Retinal pigment epithelial cell (primary cell): ENCODE measurements at regions not wholly inside any gene's neighbourhood (a gene's known extent, or its start where the extent isn't known, plus 50 kb on each side); places are given as distances from the start of the nearest gene placed in this dataset.

Source experiments
- DNase-seq: peaks from one replicate; pipeline ENCODE4 v3.0.0-alpha.2; 2010; ENCODE audit warnings: low read depth
- H3K4me3 ChIP-seq: 2 replicates; pipeline ENCODE4 v1.5.1; 2011; ENCODE audit warnings: mild to moderate bottlenecking, low read length, control low read depth, moderate library complexity
- CTCF ChIP-seq: conservative IDR thresholded peaks from 2 replicates; pipeline ENCODE4 v1.5.1; 2011; ENCODE audit warnings: low read depth, low read length, control low read depth, inconsistent platforms

- no peak for TF ChIP-seq CTCF
- DNase-seq, result no peak
- no peak overlapping the region for H3K4me3 ChIP-seq
These were observed 225.1 kb upstream of the ADGRB3 start for GRCh38 chr6:68410021-68410420.

GRCh38 chr6:68400396-68400795 is 234.7 kb upstream of the ADGRB3 start:
- H3K4me3 ChIP-seq, result no peak overlapping the region
- no peak for DNase-seq
- TF ChIP-seq CTCF, result no peak

- no peak for TF ChIP-seq CTCF
- no peak overlapping the region for H3K4me3 ChIP-seq
- no peak for DNase-seq
These were observed 243.1 kb upstream of the ADGRB3 start for GRCh38 chr6:68391953-68392352.

GRCh38 chr6:68372991-68373390 is 262.1 kb upstream of the ADGRB3 start:
- no peak overlapping the region for H3K4me3 ChIP-seq
- TF ChIP-seq CTCF, result no peak
- DNase-seq, result no peak

- no peak for DNase-seq
- no peak for TF ChIP-seq CTCF
- H3K4me3 ChIP-seq, result no peak overlapping the region
These were observed 266.2 kb upstream of the ADGRB3 start for GRCh38 chr6:68368845-68369244.

- no peak overlapping the region for H3K4me3 ChIP-seq
- peak; percentile 85 for DNase-seq
- TF ChIP-seq CTCF, result no peak
These were observed 270.7 kb upstream of the ADGRB3 start for GRCh38 chr6:68364271-68364805.

- DNase-seq, result peak; percentile 17
- H3K4me3 ChIP-seq, result no peak overlapping the region
- TF ChIP-seq CTCF, result peak; percentile 80
These were observed 291.2 kb upstream of the ADGRB3 start for GRCh38 chr6:68343901-68344300.
